Breast epithelium (tissue), 4 donors: ENCODE measurements at regions not wholly inside any gene's neighbourhood (a gene's known extent, or its start where the extent isn't known, plus 50 kb on each side); places are given as distances from the start of the nearest gene placed in this dataset.
"Not testable (repeated sequence)": the region's sequence is repeated elsewhere in the genome, so short reads cannot be mapped to it uniquely, and the experiment has no call there.

ENCODE experiments used
- DNase-seq, 2 donors: peaks; one replicate each; pipeline ENCODE4 v3.0.0-alpha.2; 2019; ENCODE audit warnings: low spot score in 2 of 2
- H3K27ac ChIP-seq, 2 donors: fragments of 200-600 bp; sonication (generic) in 1 of 2; one replicate each; pipeline ENCODE4 v1.5.1; 2016 to 2019; ENCODE audit warnings: mild to moderate bottlenecking in 1 of 2
- H3K27me3 ChIP-seq, 2 donors: fragments of 200-600 bp; sonication (generic) in 1 of 2; one replicate each; pipeline versions ENCODE4 v1.5.1 to v1.6.0; 2017 to 2019; ENCODE audit warnings: control low read depth in 1 of 2, mild to moderate bottlenecking in 1 of 2
- H3K36me3 ChIP-seq: fragments of 200-600 bp; one replicate; pipeline ENCODE4 v1.5.1; 2019
- H3K4me1 ChIP-seq, 2 donors: fragments of 200-600 bp; sonication (generic); one replicate each; pipeline ENCODE4 v1.5.1; 2016 to 2019; ENCODE audit warnings: control low read depth in 1 of 2
- H3K4me3 ChIP-seq, 3 donors: fragments of 200-600 bp; sonication (generic); 1 replicate in 2 of 3; 2 replicates in 1 of 3; pipeline ENCODE4 v1.5.1; 2016 to 2019; ENCODE audit warnings: mild to moderate bottlenecking in 3 of 3, moderate library complexity in 2 of 3
- H3K9me3 ChIP-seq, 2 donors: fragments of 200-600 bp; sonication (generic) in 1 of 2; one replicate each; pipeline ENCODE4 v1.5.1; 2016 to 2019; ENCODE audit warnings: control low read depth in 1 of 2
- intact Hi-C: fragments of 100-400 bp; cut with DNase I; formaldehyde crosslinking; loops from one replicate; pipeline ENCODE4 v1.15.1; 2023; ENCODE audit warnings: low total_unique reads

- H3K4me3 ChIP-seq, H3K27me3 ChIP-seq, intact Hi-C loops, H3K9me3 ChIP-seq, H3K27ac ChIP-seq, H3K4me1 ChIP-seq, H3K36me3 ChIP-seq, DNase-seq: not testable (repeated sequence)
These were observed 290.2 kb downstream of the BCL2L11 start for GRCh38 chr2:111410868-111411406.

GRCh38 chr2:111411867-111412681 is 291.4 kb downstream of the BCL2L11 start:
- H3K27ac ChIP-seq, intact Hi-C loops, H3K4me3 ChIP-seq, H3K27me3 ChIP-seq, H3K9me3 ChIP-seq, DNase-seq, H3K4me1 ChIP-seq, H3K36me3 ChIP-seq: not testable (repeated sequence)

GRCh38 chr2:111412841-111413650 is 292.3 kb downstream of the BCL2L11 start:
- intact Hi-C loops, DNase-seq, H3K4me3 ChIP-seq, H3K4me1 ChIP-seq, H3K27ac ChIP-seq, H3K36me3 ChIP-seq, H3K27me3 ChIP-seq, H3K9me3 ChIP-seq: not testable (repeated sequence)

- H3K36me3 ChIP-seq, intact Hi-C loops, H3K9me3 ChIP-seq, H3K4me1 ChIP-seq, H3K4me3 ChIP-seq, H3K27ac ChIP-seq, H3K27me3 ChIP-seq: not testable (repeated sequence)
- peak; percentile 81 to 82 for DNase-seq
These were observed 293.2 kb downstream of the BCL2L11 start for GRCh38 chr2:111413950-111414349.

GRCh38 chr2:111415765-111416743 is 295.3 kb downstream of the BCL2L11 start:
- H3K27ac ChIP-seq, H3K36me3 ChIP-seq, H3K4me3 ChIP-seq, intact Hi-C loops, H3K9me3 ChIP-seq, H3K27me3 ChIP-seq, DNase-seq, H3K4me1 ChIP-seq: not testable (repeated sequence)

GRCh38 chr2:111417026-111417425 is 296.3 kb downstream of the BCL2L11 start:
- H3K9me3 ChIP-seq, H3K27ac ChIP-seq, DNase-seq, H3K27me3 ChIP-seq, H3K4me1 ChIP-seq, H3K36me3 ChIP-seq, H3K4me3 ChIP-seq, intact Hi-C loops: not testable (repeated sequence)

- H3K4me3 ChIP-seq, H3K27ac ChIP-seq, DNase-seq, intact Hi-C loops, H3K4me1 ChIP-seq, H3K9me3 ChIP-seq, H3K27me3 ChIP-seq, H3K36me3 ChIP-seq: not testable (repeated sequence)
These were observed 297.6 kb downstream of the BCL2L11 start for GRCh38 chr2:111418091-111418875.

- H3K27ac ChIP-seq, H3K36me3 ChIP-seq, H3K9me3 ChIP-seq, H3K4me3 ChIP-seq, H3K27me3 ChIP-seq, DNase-seq, H3K4me1 ChIP-seq, intact Hi-C loops: not testable (repeated sequence)
These were observed 299.4 kb downstream of the BCL2L11 start for GRCh38 chr2:111420074-111420473.

- intact Hi-C loops, H3K36me3 ChIP-seq, H3K27me3 ChIP-seq, H3K4me3 ChIP-seq, H3K9me3 ChIP-seq, H3K27ac ChIP-seq, H3K4me1 ChIP-seq, DNase-seq: not testable (repeated sequence)
These were observed 300.1 kb downstream of the BCL2L11 start for GRCh38 chr2:111420835-111421234.

- DNase-seq, intact Hi-C loops, H3K27ac ChIP-seq, H3K4me3 ChIP-seq, H3K4me1 ChIP-seq, H3K9me3 ChIP-seq, H3K27me3 ChIP-seq, H3K36me3 ChIP-seq: not testable (repeated sequence)
These were observed 301.2 kb downstream of the BCL2L11 start for GRCh38 chr2:111421949-111422348.

GRCh38 chr2:111422562-111422961 is 301.8 kb downstream of the BCL2L11 start:
- H3K36me3 ChIP-seq, intact Hi-C loops, H3K4me3 ChIP-seq, DNase-seq, H3K27me3 ChIP-seq, H3K9me3 ChIP-seq, H3K27ac ChIP-seq, H3K4me1 ChIP-seq: not testable (repeated sequence)

GRCh38 chr2:111423184-111423583 is 302.5 kb downstream of the BCL2L11 start:
- H3K36me3 ChIP-seq, H3K4me3 ChIP-seq, DNase-seq, H3K27ac ChIP-seq, H3K27me3 ChIP-seq, H3K9me3 ChIP-seq, H3K4me1 ChIP-seq, intact Hi-C loops: not testable (repeated sequence)
